ENCODE measurements at regions not wholly inside any gene's neighbourhood (a gene's known extent, or its start where the extent isn't known, plus 50 kb on each side); places are given as distances from the start of the nearest gene placed in this dataset.
"Not testable (repeated sequence)": the region's sequence is repeated elsewhere in the genome, so short reads cannot be mapped to it uniquely, and the experiment has no call there.

DNA sequence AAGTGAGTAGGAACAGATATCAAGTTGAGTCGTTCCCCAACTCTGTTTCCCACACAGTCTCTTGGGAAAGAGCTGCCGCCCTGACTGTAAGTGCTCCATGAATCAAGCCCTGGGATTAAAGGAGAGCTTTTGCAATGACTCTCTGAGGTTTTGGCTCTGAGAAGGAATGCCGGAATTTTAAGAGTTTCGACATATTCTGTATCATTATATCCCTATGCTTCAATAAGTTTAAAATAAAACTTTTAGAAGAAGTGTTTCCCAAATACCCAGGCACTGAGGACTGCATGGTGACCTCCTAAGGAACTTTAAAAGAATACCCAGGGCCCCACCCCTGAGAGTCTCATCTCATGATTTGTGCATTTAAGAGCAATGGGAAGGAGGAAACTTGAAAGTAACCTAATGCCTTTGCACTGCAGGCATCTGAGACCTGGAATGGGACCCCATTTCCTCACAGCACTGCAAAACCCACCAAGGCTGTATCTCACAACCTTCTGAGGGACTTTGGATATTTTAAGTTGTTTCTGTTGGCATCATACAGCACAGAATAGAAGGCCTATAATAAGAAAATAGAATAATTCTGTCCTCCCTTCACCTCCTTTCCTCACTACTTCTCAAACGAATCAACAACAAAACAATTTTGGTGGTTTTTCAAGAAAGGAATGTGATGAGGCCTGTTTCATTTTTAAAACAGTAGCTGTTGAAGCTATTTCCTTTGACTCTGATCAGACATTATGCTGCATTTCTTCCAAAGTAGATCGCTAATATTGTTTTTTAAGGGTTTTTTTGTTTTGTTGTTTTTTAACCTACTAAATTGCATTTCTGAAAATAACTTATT lies 121.2 kb downstream of the GASK1B start:
- DNase-seq (ENCODE audit: low spot score): peak; percentile 64

DNA sequence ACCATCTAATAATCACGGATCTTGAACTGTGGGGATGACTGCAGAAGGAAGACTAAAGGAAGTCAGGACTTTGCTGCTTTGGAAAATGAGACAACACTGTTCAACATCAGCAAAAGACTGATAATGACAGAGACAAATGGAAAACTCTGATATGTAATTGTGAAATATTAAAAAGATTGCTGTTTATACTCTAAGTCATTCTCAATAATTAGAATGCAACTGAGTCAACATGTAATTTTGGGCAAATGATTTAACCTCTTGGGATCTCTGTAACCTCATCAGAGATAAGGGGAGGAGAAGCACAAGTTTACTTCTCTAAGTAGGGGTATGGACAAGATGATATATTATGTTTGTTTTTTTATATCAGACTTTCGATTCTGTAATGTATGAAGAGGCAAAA lies 121.9 kb downstream of the GASK1B start:
- no peak for DNase-seq (ENCODE audit: low spot score)

DNA sequence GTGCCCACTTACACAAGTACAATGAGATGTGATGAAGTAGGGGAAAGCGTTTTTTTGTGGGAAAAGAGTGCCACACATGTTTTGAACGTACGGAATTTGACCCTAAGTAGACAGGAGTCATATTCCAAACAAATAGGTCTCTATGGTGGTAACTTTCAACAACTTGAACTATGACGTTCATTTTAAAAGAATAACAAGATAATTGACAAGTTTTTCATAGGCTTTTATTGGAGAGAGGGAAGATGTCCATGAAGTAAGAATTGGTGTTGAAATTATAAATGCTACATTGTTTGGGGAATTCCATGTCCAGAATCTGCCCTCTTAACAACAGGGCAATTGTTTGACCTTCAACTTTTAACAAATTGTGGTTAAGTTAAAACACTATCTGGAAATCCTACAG lies 126.5 kb downstream of the GASK1B start:
- DNase-seq (ENCODE audit: low spot score): no peak

DNA sequence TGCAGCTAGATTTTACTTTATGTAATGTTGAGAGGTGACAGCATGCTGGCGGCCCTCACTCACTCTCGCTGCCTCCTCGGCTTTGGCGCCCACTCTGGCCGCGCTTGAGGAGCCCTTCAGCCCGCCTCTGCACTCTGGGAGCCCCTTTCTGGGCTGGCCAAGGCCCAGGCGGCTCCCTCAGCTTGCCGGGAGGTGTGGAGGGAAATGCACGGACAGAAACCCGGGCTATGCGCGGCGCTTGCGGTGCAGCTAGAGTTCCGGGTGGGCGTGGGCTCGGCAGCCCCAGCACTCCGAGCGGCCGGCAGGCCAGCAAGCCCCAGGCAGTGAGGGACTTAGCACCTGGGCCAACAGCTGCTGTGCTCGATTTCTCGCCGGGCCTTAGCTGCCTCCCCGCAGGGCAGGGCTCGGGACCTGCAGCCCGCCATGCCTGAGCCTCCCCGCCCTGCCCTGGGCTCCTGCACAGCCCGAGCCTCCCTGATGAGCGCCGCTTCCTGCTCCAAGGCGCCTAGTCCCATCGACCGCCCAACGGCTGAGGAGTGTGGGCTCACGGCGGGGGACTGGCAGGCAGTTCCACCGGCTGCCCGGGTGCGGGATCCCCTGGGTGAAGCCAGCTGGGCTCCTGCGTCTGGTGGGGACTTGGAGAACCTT lies 128.7 kb downstream of the GASK1B start:
- DNase-seq (ENCODE audit: low spot score): no peak

DNA sequence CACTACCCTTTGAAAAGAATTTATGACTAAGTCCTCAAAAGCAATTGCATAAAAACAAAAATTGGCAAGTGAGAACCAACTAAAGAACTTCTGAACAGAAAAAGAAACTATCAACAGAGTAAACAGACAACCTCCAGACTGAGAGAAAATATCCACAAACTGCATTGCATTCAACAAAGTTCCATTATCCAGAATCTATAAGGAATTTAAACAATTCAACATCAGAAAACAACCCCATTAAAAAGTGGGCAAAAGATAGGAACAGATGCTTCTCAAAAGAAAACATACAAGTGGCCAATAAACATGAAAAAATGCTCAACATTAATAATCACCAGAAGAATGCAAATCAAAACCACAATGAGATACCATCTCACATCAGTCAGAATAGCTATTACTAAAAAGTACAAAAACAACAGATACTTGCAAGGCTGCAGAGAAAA lies 130.2 kb downstream of the GASK1B start:
- DNase-seq (ENCODE audit: low spot score): no peak

DNA sequence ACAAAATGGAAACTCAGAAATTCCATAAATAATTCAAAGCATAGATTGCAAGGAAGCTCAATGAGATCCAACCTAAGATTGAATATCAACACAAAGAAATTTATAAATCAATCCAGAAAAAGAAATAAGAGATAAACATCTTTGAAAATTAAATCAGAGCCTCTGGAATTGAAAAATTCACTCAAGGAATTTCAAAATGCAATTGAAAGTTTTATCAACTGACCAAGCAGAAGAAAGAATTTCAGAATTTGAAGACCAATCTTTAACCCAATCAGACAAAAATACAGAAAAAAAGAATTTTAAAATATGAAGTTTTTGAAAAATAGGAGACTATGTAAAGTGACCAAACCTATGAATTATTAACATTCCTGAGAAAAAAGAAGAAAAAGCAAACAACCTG lies 134.1 kb downstream of the GASK1B start:
- DNase-seq (ENCODE audit: low spot score): no peak

DNA sequence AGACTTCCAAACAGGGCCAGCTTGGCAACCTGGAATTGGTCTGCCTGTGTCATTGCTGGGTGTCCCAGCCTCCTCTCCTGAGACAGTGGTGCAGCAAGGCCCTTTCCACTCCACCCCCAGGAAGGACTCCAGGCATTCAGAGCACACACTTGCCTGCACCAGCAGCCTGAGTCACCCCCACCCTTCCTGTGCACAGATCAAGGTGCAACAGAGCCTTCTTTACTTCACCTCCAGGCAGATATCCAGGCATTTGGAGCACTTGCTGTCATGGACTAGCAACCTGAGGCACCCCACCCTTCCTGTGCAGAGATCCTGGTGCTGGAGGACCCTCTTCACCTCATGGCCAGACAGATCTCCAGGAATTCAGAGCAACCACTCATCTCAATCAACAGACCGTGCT lies 135.8 kb downstream of the GASK1B start:
- DNase-seq (ENCODE audit: low spot score): no peak

DNA sequence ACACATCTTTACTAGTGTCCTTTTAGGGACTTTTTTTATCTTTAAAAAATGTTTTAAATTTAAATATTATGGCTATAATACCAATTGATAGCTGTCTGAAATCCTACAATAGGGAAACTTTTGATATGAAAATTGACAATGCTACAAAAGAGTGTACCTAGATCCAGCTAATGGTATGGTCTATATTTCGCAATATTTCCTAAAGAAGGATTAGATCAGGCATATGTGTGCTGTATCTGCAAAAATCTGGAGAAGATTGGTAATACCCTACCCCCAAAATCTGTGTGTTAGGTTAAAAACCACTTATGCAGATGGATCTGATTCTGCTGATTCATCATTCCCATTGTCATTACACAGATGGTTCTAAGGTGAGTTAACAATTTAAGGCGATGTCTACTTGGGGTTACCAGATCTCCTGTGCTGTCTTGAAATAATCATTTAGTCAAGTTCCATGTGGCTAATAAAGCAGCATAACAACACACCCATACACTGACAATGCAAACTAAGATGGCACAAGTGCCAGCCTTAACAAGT lies 137.1 kb downstream of the GASK1B start:
- DNase-seq (ENCODE audit: low spot score): no peak

DNA sequence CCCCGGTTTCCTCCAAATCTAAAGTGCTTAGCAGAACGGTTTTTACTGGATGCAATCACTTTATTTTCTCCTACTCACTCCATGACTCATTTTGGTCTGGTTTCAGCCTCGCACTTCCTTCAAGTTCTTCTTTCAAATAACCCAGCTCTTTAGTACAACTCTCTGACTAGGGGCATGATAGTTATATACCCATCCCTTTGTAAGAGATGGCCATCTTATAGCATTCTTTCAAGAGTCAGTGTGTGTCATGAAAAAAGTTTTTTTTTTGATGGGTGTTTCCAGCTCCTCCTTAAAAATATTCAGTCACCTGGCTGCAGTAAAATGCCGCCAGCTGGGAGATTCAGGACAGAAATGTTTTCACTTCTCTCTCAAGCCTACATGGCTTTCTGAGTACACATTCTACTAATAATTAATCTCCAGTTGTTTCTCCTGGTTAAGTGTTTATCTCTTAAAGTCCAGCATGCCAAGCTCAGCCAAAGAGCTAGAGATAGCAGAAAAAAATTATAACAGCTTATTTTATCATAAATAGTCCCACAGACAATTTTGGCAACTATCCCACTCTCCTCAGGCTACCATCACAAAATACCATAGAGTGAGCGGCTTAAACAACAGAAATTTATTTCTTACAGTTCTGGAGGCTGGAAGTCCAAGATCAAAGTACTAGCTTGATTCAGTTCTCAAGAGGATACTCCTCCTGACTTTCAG lies 139.3 kb downstream of the GASK1B start:
- DNase-seq (ENCODE audit: low spot score): peak; percentile 7

DNA sequence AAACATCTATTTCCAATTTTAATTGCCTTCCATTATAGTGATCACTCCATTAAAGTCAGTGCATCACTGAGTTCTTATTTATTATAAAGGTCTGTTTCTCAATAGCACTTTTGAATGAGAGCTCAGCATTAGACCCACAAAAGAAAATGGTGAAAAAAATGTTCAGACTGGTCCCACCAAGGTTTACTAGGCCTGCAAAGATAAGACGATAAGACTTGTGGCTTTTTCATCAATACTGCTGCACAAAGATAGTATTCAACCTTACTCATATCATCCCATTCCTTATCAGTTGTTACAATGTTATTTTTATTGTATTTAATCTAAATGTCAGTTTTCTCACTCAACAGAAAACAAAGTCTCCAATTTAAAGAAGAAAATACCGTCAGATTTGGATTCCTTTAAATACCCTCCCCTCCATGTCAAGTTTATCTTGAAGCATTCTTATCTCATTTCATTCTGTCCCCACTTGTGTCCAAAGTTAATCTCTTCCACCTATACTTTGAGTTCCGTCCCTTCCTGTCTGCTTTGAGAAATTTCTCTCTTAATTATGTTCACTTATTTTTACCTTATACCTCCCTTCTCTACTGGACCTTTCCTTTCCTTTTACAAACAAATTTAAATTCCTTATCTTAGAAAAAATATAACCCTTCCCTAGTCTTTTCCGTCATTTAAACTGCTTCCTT lies 140.0 kb downstream of the GASK1B start:
- DNase-seq (ENCODE audit: low spot score): no peak

DNA sequence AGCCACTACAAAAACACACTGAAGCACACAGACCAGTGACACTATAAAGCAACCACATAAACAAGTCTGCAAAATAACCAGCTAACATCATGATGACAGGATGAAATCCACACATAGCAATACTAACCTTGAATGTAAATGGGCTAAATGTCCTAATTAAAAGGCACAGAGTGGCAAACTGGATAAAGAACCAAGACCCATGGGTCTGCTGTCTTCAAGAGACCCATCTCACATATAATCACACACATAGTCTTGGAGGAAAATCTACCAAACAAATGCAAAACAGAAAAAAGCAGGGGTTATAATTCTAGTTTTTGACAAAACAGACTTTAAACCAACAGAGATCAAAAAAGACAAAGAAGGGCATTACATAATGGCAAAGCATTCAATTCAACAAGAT lies 144.4 kb downstream of the GASK1B start:
- not testable (repeated sequence) for DNase-seq (ENCODE audit: low spot score)

DNA sequence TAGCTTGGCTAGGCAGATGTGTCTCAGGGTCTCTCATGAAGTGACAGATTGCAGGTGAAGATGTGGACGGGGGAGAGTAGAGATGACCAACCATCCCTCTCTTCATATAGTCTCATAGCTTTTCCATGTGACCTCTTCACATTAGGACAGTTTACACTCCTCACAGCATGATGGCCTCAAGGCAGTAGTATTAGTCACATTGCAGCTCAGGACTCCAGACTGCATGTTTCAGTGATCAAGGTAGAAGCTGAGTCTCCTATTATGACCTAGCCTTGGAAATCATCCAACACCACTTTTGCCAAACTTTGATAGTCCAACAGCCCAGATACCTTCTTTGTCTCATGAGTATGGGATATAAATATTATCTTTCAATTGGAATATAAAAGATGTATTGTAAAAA lies 147.7 kb downstream of the GASK1B start:
- DNase-seq (ENCODE audit: low spot score): no peak

DNA sequence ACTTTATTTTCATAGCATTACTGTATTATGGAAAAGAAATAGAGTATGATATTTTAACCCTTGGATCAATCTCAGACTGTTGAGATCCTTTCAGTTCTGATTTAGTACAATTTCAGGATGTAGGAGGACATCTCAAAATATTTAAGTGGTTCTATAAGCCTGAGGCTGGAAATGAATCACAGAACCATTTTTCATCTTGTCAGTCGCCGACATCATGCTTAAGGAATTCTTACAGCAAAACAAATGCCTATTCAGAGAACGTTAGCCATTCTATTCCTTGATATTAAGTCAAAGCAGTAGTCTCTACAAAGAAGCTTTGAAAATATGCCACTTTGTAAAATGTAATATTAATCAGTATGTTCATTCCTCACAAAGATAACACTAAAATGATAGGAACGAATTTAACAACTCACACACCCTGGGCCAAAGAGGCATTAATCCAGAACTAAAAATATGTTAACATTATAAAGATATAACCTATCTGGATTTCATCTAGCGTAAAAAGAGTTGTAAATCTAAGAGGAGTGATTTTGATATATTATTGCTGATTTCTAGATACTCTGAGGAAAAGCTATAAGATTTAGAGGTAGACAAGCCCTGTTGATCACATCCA lies 152.0 kb downstream of the GASK1B start:
- DNase-seq (ENCODE audit: low spot score): peak; percentile 25

DNA sequence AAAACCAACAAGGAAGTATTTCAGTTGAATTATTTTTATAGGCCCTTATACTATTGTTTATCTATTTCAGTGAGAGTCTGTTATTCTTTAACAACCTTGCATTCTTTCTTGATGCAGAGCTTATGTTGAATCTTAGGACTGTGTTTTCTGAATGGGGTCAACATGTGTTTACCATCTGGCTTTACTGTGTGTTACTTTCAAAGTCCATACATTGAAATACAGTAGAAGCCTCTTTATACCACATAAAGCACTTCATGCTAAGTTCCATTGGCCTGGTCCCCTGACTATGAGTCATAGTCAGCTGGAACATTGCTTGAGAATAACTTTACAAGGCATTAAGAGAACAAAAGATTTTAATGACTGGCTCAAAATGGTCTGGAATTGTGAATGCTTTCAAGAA lies 152.6 kb downstream of the GASK1B start:
- DNase-seq (ENCODE audit: low spot score): peak; percentile 14

DNA sequence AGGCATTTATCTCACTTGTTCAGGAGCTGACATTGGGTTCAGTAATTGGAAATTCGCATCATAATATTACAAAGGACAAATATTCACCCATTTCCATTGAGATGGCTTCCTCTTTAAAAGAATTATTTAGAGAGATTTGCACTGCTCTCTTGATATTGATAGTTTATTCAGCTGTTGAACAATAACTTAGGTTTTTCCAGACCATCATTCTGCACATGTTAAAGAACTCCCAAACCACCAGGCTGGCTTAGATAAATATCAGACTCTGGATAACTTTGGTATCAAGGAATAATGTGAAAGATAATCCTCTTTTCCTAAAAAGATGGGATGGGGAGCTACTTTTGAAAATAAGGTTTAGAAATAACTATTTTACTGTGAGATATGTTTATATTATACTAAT lies 154.0 kb downstream of the GASK1B start:
- no peak for DNase-seq (ENCODE audit: low spot score)

DNA sequence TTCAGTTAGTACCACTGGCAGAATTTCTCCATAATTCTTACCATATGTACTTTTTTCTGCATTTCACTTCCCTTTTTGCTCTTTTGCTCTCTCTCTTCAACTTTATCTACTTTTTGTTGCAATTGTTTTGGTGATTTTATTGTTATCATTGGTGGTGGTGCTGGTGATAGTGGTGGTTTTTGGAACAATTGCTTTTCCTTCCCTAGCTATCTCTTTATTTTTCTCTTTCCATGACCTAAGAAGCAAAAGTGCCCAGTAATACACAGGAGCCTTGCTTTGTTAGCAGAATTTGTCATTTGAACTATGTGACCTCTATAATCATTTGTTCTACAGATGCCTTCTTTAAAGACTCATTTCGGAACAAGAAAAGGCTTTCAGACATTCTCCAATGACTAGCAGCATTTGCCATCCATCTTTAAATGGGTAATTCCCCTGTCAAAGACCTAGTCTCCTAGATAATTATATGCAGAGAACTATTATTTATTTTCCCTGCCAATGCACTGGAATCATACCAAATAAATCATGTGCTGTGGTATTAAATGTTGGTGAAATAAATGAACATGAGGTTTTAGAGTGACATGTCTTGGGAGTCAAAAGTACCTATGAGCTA lies 154.5 kb downstream of the GASK1B start:
- DNase-seq (ENCODE audit: low spot score): no peak

DNA sequence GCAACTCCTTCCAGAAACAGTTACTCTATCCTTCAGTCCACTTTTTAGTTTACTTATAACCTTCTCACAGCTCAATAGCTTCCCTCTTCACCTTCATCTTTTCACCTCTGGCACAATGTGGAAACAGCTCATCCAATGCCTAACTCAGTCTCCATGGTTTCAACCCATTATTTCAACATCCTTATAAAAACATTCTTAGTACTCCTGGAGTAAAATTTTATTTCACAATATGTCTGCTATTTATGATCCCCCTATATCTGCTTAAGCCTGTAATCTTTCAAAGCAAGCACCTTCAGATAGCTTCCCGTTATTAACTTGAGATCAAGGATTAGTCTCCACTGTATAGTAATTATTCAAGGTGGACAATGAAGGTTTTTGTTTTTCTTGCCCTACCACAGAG lies 156.3 kb downstream of the GASK1B start:
- no peak for DNase-seq (ENCODE audit: low spot score)

DNA sequence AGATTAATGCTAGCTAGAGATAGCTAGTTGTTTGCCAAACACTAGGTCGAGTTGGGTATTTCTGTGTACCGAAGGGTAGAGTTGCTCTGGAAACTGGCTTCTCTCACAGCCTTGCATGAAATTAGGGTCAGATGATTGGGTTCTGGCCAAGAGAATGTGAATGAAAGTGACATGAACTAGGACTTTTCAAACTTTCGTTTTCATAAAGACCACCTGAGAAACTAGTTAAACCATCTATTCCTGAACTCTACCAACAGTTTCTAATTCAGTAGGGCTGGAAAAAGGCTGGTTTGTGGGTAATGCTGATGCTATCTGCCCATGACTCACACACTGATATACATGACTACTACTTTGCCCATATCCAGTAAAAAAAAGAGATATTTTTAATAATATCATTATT lies 157.6 kb downstream of the GASK1B start:
- peak; percentile 6 for DNase-seq (ENCODE audit: low spot score)

DNA sequence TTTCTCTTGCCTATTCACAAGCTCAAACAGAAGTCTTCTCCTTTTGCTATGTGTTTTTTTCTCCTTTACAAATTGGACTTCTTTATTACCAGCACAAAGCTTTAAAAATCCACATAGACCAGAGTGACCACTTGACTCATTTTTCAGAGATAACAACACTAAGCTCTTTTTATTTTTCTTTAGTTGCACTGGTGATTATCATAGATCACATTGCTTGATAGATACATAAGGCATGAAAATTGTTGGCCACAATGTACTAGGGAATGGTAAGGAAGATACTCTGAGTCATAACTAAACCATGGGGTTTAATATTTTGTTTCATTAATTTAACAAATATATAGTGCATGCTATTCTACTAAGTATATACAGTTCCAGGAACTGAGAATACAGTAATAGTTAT lies 159.0 kb downstream of the GASK1B start:
- no peak for DNase-seq (ENCODE audit: low spot score)

DNA sequence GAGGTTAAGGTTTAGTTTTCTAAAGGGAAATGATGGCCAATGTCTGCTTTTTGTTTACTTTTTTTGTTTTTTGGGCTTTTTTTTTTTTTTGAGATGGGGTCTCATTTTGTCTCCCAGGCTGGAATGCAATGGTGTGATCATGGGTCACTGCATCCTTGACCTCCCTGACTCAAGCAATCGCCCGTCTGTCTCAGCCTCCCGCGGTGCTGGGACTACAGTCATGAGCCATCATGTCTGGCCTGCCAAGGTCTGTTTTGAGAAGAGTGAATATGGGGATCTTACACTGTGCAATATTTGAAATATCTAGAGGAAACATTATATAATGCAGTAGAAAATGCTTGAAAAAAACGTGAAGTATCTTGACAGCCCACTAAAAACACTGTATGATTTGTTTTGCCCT lies 162.5 kb downstream of the GASK1B start:
- no peak for DNase-seq (ENCODE audit: low spot score)

DNA sequence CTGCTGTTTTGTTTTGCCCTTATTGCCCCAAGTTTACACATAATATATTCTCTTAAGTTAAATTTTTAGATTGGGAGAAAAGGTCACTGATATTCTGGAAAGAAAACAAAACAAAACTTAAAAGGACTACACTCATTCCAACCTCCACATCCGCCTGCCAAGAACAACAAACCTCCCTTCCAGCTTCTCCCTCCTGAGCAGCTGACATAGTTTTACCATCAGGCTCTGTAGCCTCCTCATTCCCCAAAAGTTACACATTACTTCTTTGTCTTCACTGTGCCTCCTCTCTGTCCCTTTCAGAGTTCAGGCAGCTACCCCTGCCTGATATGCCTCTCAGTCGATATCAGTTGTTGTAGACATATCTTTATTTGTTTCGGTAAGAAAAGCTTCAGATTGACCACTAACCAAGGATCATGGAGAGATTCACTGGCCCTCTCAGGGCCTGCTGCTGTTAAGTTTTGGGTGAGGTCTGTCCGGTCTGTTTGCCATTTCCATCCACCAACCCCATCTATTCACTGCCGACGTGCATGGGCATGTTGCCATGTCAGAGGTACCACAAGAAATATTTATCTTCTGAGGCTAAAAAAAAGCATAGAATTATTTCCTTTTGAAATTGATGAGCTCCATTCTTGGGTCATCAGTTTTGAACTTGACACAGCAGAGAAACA lies 164.1 kb downstream of the GASK1B start:
- no peak for DNase-seq (ENCODE audit: low spot score)
